ENCODE measurements at regions not wholly inside any gene's neighbourhood (a gene's known extent, or its start where the extent isn't known, plus 50 kb on each side); places are given as distances from the start of the nearest gene placed in this dataset.

- Mint-ChIP-seq H3K36me3 (no peaks in the 10 kb centered on the region), H3K27me3 (ENCODE audit: low read depth) (peaks cover 22% of the 10 kb centered on the region), H3K27ac (no peak overlapping the region), H3K4me3 (no peak overlapping the region), H3K9me3 (no peaks in the 10 kb centered on the region), H3K4me1 (no peaks in the 10 kb centered on the region)
- no peak for TF ChIP-seq CTCF (IDR thresholded peaks at IDR 0.05; ENCODE audit: unreplicated experiment)
- no peak for DNase-seq (ENCODE audit: low spot score in 2 of 2, unreplicated experiment in 2 of 2)
These were observed 72.8 kb upstream of the POU3F3 start for GRCh38 chr2:104781151-104781550.

GRCh38 chr2:104784264-104784663 is 69.7 kb upstream of the POU3F3 start:
- Mint-ChIP-seq H3K27me3 (ENCODE audit: low read depth) (peaks cover 43% of the 10 kb centered on the region), H3K4me1 (no peaks in the 10 kb centered on the region), H3K27ac (no peak overlapping the region), H3K4me3 (no peak overlapping the region), H3K9me3 (no peaks in the 10 kb centered on the region), H3K36me3 (no peaks in the 10 kb centered on the region)
- DNase-seq (ENCODE audit: low spot score in 2 of 2, unreplicated experiment in 2 of 2), result no peak
- no peak for TF ChIP-seq CTCF (IDR thresholded peaks at IDR 0.05; ENCODE audit: unreplicated experiment)

DNA sequence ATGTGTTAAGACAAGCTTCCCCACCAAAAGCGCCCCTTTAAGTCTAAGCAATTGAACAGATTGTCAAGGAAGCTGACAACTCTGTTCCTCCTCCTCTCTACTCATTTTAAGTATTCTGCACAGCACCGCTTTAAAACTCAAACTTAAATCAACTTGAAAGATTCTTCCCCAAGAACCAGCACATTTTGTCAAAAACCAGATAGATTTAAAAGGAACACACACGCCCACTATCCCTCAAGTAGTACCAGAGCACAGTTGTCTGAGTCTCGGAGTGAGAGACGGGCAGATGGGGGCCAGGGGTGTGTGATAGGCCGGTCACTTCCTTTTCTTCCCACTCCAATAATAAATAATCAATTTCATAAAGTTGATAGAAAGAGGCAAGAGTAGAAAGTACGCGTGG is 67.7 kb upstream of the POU3F3 start:
- Mint-ChIP-seq H3K27me3 (ENCODE audit: low read depth) (peaks cover 58% of the 10 kb centered on the region), H3K27ac (no peak overlapping the region), H3K4me3 (no peak overlapping the region), H3K4me1 (peaks cover 2% of the 10 kb centered on the region), H3K36me3 (no peaks in the 10 kb centered on the region), H3K9me3 (no peaks in the 10 kb centered on the region)
- DNase-seq (ENCODE audit: low spot score in 2 of 2, unreplicated experiment in 2 of 2), result no peak
- no peak for TF ChIP-seq CTCF (IDR thresholded peaks at IDR 0.05; ENCODE audit: unreplicated experiment)

DNA sequence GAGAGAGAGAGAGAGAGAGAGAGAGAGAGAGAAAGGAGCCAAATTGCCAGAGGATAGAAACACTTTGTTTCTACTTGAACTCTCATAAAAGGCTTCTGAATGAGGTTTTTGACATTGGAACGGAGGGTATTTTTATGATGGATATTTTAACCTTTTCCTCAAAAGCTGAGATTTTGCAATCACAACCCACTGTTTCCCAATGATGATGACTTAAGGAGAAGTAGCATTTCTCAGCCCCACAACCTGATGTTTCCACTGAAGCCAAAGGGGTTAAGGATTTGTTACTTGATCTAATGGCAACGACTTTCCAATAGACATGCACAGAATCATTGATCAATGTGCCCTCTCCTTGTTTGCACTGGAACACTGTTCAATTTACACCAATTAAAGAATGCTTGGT is 67.1 kb upstream of the POU3F3 start:
- no peak for TF ChIP-seq CTCF (IDR thresholded peaks at IDR 0.05; ENCODE audit: unreplicated experiment)
- Mint-ChIP-seq H3K4me3 (no peak overlapping the region), H3K4me1 (peaks cover 2% of the 10 kb centered on the region), H3K9me3 (no peaks in the 10 kb centered on the region), H3K36me3 (no peaks in the 10 kb centered on the region), H3K27ac (no peak overlapping the region), H3K27me3 (ENCODE audit: low read depth) (peaks cover 60% of the 10 kb centered on the region)
- no peak for DNase-seq (ENCODE audit: low spot score in 2 of 2, unreplicated experiment in 2 of 2)

DNA sequence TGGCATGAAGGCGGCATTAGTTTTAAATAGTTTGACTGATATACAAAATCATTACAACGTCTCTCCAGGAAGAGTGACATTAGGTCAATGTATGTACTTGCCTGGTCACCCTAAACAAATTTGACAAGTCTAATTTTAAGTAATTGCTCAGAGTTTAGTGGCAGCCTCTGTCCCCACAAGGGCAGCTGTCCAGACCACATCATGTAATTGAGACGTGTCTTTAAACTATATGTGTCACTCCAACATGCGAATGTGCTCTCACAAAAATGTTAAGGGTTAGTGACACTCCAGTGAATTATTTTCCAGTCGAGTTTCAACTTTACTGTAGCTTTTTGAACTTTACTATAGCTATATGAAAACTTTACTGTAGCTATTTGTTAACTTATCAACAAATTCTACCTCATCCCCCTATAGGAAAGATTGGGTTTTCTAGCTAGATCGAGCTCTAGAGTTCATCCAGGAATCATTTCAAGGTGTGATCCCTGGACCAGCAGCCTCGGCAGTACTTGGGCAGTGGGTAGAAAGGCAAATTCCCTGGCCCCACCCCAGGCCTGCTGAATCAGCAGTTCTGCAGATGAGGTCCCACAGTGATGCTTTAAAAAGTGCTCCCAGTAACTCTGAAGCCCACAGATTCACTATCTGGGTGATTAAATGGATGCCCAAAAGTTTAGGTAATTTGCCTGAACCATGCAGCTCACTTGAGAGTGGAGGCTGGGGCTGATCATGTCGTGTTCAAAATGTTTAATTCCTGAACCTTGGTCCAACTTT is 66.4 kb upstream of the POU3F3 start:
- TF ChIP-seq CTCF (IDR thresholded peaks at IDR 0.05; ENCODE audit: unreplicated experiment), result no peak
- DNase-seq (ENCODE audit: low spot score in 2 of 2, unreplicated experiment in 2 of 2), result no peak
- peaks cover 2% of the 10 kb centered on the region for H3K4me1 Mint-ChIP-seq
- H3K27ac Mint-ChIP-seq, result no peak overlapping the region
- H3K36me3 Mint-ChIP-seq, result no peaks in the 10 kb centered on the region
- H3K27me3 Mint-ChIP-seq (ENCODE audit: low read depth), result peaks cover 60% of the 10 kb centered on the region
- no peaks in the 10 kb centered on the region for H3K9me3 Mint-ChIP-seq
- no peak overlapping the region for H3K4me3 Mint-ChIP-seq
